ENCODE measurements at regions not wholly inside any gene's neighbourhood (a gene's known extent, or its start where the extent isn't known, plus 50 kb on each side); places are given as distances from the start of the nearest gene placed in this dataset.

DNA sequence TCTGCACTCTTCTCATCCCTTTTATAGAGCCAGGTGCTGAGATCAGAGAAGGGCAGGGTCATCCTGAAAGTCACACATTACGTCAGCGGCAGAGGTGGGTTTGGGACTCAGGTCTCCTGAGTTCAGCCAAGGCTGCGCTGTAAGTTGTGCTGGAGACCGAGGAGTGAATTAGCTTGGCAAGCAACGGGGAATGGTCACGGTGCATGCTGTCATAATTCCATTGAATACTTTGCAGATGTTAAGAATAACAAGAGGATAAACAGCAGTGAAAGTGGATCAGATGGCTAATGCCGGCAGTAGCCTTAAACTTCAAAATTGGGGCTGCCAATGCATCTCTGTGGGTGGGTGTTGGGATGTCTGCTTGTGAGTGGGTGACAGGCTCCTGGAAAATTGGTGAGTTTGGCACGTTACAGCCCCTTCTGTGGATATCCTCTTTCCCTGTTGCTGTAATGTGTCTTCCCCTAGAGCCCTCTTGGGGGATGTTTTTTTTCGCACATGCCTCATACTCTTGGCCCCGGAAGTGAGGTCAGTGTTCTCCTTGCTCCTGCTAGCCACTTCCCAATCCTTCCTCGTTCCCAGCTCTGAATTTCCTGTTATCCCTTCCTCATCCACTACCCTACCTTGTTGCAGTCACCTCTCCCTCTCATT lies 287.1 kb upstream of the SRRM4 start:
- DNase-seq (ENCODE audit: low read depth in 2 of 2): no peak

DNA sequence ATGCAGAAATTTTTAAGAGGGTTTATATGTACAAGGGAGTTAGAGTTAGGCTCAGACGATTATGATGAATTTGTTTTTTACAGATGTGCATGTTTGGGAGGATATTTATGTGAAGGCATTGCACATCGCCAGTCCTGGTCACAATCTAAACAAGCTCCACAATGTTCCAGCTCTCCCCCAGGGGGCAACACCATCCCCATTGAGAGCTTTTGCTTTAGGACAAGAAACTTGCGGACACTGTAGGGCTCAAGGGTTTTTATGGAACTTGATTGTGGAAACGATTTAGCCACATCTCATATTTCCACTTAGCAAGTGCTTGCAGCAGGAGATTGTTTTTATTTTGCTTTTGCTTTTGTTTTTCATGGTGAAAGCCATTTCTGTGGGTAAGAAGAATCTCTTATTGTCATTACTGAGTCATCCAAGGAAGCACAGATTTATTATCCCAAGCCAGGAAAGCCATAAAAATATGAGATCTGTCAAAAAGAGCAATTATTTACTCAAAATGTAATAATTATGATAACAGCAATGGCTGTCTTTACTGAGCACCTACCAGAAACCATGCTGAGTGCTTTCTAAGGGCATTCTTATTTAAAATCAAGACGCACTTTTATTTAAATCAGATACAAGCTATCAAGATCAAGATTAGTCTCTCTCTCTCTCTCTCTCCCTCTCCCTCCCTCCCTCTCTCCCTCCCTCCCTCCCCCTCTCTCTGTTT lies 276.7 kb upstream of the SRRM4 start:
- DNase-seq (ENCODE audit: low read depth in 2 of 2): no peak

DNA sequence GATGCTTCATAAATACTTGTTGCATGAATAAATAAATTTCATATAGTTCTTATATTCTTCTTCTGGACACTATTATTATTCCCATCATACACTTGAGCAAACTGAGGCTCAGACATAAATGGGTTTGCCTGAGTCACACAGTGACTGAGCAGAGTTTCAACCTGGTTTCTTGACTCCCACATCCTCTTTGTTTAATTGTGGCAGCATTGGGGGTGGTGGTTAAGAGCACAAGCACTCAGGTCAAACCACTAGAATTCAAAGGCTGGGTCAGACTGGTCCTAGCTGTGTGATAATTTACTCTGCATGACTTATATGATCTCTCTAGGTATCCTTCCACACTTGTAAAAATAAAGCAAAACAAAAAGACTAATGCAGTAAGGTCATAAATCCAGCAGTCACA lies 274.9 kb upstream of the SRRM4 start:
- no peak for DNase-seq (ENCODE audit: low read depth in 2 of 2)

DNA sequence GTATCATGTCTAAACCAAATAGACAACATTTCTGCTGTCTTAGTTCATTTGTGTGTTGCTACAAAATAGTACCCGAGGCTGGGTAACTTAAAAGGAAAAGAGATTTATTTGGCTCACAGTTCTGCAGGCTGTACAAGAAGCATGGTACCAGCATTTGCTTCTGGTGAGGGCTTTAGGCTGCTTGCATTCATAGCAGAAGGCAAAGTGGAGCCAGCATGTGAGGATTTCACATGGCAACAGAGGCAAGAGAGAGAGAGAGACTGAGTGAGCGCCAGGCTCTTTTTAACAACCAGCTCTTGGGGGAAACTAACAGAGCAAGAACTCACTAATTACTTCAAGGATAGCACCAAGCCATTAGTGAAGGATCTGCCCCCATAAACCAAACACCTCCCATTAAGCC lies 271.4 kb upstream of the SRRM4 start:
- DNase-seq (ENCODE audit: low read depth in 2 of 2): no peak

DNA sequence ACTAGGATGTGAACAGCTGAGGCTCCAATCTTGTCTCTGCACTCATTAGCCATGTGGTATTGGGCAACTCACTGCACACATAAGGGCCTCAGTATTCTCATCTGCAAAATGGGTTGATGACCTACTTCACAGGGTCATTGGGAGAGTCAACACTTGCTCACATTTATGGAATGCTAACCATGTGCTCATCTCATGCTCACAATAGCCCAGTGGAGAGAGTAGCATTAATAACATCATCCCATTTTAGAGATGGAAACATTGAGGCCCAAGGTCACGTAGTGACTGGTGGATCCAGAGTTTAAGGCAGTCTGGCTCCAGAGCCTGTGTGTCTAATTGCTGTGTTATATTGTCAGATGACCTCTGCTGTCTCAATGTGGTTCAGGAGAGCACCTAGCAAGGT lies 270.2 kb upstream of the SRRM4 start:
- no peak for DNase-seq (ENCODE audit: low read depth in 2 of 2)

DNA sequence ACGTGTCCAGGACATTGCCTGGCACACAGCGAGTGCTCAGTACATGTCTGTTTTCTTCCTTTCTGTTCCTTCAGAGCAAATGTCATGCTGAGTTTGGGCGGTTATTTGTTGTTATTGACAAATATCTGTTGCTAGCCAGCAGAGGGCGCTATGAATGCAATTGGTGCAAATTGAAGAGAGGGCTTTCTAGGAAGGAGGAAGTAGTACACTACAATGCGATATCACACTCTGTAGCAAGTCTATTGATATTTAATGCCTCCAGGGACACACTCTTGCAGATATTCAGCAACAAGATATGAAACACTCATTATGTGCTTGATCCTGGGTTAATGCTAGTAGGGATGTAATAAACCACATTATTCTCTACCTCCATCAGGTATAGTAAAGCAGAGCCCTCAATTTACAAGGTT lies 267.3 kb upstream of the SRRM4 start:
- no peak for DNase-seq (ENCODE audit: low read depth in 2 of 2)

DNA sequence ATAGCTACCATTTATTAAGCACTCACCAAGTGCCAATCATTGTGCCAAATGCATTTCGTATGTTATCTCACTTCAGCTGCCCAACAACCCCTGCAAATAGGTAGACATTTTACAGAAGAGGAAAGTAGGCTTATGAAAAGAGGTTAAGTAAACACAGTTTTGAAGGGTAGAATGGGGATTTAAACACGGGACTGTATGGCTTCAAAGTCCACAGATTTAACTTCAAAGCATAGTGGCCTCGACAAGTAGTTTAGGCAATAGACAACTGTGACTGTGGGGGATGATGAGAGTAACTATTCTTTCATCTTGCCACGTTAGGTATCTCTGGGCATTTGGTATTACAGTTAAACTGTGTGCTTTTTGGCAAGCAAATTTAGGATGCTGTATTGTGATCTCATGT lies 266.8 kb upstream of the SRRM4 start:
- DNase-seq (ENCODE audit: low read depth in 2 of 2): no peak

DNA sequence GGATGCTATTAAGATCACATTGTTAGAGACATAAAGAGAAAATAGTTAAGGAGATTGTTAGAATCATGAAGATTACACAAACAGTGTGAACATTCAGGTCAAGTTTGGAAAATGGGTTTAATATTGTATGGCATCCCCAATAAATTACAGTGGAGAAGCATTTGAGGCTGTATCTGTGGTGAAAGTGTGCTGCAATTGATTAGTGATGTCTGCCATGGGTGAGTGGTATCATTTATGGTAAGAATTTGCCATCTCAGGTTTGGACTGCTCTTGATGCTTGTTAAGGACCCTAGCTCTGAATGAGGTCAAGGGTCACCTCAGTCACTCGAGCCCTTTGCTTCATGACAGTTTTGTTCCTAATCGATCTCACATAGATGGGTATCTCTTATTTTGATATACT lies 265.7 kb upstream of the SRRM4 start:
- DNase-seq (ENCODE audit: low read depth in 2 of 2): no peak

DNA sequence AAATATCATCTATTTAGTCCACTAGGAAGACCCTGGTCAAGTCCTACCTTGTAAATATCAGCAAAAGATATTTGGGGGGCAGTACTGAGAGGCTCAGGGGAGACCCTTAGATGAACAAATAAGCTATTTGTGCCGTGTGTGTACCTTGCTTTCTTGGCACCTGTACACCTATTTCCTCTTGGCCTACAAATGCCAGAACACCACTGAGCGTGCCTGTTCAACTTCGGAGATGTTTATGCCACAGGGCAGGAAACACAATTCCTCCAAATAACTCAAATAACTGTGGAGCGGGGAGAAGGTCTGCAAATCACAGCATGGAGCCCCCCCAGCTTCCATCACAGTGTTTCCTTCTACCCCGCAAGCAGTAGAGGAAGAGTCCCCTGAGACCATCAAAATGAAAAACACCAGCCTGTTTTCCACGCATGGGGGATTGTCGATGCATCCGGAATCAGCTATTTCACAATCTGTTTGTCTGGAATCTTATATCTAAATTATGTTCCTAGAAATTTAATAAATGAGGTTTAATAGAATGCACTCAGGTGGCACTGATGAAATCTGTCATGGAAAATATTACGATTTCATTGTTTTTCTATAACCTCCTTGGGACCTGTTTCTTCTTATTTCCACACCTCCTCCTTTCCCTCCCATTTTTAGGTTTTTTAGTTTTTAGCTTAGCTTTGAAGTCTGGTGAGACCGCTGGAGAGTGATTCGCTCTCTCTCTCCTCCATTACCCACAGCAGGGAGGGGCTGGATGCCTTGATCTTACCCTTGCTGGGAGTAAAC lies 254.0 kb upstream of the SRRM4 start:
- no peak for DNase-seq (ENCODE audit: low read depth in 2 of 2)

DNA sequence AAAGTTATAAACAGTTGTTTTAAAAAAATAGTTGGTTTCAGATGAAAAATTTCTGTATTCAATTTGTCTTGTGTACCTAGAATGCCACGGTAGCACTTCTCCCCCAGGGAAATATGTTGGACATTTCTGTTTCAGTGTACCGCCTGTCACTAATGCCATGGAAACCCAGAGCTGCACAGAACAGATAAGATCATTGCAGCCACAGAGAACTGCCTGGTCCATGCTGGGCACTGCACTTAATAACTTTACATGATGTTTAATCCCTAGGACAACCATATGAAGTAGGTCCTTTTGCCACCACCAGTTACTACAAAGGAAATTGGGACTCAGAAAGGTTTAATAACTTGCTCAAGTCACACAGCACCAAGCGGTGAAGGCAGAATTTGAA lies 253.4 kb upstream of the SRRM4 start:
- no peak for DNase-seq (ENCODE audit: low read depth in 2 of 2)

DNA sequence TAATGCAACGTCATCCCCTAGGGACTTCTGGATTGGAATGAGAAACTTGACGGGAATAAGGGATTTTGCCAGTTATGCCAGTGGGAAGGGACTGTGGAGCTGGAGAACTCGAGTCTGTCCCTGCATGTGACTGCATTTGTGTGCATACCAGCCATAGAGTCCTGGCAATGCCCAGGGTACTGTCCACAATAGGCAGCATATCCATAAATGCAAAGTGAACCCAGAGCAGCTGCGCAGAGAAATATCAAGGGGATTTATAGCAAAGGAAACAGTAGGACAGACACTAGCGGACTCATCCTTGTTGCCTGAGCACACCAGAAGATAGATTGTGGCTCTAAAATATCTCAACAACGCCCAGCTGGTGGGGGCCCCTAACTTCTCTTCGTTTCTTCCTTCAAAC lies 247.1 kb upstream of the SRRM4 start:
- no peak for DNase-seq (ENCODE audit: low read depth in 2 of 2)

DNA sequence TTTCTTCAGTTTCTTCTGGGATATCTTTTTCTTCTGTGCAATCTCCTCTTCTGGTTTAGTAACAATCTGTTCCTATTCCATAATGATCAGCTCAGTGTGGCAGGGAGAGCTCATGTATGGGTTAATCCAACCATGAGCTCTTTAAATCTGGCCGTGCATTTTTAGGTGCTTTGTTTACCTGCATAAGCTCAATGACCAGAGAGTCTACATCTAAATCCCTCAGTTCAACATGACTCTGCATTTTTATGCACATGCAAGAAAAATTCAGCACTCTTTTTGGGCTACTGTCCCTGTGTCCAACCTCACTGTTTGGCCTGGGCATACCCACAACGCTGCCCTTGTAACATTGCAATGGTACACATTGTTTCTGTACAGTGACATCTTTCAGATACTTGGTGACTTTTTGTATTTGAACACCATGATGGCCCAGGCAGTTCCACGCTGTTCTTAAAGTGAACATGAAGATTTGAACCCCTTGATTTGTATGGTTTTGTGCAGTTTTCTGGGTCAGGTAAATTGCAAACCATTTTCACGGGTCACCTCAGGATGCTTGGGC lies 243.3 kb upstream of the SRRM4 start:
- no peak for DNase-seq (ENCODE audit: low read depth in 2 of 2)

DNA sequence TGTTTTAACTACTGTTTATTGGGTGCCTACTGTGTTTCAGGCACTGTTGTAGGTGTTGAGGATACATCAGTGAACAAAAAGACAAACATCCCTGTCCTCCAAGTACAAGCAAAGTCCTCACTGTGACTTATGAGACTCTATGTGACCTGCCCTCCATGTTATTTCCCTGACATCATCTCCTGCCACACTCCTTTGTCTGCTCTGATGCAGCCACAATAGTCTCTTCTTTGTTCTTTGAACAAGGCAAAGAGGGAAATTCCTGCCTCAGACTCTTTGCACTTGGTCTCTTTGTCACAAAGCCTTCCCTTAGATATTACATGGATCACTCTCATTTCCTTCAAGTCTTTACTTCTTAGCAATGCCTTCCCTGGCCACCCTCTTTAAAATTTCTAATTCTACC lies 240.1 kb upstream of the SRRM4 start:
- DNase-seq (ENCODE audit: low read depth in 2 of 2): no peak

DNA sequence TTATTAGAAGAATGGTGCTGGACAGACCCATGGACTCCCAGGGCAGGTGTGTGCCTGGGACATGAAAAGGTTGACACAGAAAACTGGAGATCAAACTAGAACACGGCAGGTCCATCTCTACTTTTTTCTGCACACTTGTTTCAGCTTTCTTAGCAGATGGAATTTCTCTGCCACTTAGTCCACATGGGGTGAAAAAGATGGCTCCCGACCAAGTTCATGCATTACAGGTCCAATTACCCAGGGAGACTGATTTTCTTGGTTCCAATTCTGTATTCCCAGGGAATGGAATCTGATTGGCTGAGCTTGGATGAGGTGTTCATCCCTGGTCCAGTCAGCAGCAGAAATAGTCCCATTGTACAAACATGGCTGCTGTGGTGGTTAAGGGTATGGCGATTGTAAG lies 238.9 kb upstream of the SRRM4 start:
- DNase-seq (ENCODE audit: low read depth in 2 of 2): no peak

DNA sequence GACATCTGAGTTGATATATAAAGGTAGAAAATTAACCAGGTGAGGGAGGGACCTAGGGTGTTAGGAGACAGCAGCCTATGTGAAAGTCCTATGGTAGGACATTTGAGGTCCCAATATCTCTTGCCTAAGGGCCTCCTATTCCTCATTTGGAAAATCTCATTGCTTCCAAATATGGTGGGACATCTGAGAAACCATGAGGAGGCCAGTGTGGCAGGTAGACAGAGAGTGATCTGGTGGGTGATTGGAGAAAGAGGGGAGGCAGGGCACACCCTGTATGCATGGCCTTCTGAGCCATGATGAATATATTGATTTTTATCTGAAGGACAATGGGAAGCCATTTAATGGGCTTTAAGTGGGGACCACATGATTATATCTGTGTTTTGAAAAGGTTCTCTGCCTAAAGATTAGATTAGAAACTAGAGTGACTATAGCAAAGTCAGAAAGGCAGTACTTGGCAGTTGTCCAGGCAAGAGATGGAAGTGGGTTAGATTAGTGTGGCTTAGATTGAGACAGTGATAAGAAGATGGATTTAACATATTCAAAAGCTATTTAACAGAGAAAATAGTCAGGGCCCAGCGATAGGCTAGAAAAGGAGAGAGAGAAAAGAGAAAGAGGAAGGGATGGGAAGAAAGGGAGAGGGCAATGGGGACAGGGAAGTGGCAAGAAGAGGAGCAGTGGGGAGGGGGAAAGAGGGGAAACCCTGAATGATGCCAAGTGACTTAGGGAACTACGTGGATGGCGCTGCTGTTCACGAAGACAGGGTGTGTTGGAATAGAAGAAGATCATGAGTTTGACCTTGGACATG lies 237.2 kb upstream of the SRRM4 start:
- no peak for DNase-seq (ENCODE audit: low read depth in 2 of 2)

DNA sequence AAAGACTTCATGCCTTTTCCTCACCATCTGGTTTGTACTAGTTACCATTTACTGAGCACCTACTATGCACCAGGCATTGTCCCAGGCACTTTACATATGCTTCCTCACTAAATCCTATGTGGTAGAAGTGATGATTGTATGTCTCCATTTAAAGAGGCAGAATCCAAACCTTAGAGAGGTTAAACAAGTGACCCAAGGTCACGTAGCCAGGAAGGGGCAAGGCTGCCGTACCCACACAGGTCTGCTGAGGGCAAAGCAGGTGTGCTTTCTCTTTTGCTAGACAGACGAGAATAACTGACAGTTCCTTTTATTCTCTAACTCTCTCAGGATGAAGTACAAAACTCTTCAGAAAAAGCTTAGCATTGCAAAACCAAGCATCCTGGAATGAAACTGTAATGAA lies 235.2 kb upstream of the SRRM4 start:
- DNase-seq (ENCODE audit: low read depth in 2 of 2): no peak

DNA sequence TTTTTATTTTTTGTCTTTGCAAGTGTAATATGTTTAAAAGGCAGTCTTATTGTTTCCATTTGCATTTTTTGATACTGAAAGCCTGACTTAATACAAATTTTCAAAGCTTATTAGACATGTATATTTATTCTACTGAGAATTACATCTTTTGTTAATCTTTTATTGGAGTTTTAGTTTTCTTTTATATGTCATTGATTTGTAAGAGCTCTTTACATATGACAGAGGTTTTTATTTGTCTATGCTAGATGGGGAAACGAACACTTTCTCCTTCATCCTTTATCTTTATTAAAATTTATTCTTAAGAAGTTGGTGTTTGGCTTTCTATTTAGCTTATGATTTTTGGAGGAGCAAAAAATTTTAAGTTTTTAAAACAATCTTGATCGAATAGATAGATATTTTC lies 234.4 kb upstream of the SRRM4 start:
- DNase-seq (ENCODE audit: low read depth in 2 of 2): no peak

DNA sequence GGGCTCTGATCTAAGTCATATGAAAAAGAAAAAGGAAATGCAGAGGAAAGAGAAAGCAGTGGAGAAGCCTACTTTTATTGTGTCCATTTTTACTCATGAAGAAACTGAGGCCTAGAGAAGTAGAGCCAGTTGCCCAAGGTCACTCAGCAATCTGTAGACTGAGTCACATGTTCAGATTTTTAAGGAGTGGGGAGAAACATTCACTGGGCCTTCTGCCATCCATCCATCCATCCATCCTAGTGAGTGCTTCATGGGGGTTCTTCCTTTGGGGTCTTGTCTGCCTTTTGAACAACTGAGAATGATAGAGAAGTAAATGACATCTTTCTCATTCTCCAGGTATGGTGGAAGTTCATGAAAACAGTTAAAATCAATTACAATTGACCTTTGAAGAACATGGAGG lies 233.6 kb upstream of the SRRM4 start:
- DNase-seq (ENCODE audit: low read depth in 2 of 2): no peak

DNA sequence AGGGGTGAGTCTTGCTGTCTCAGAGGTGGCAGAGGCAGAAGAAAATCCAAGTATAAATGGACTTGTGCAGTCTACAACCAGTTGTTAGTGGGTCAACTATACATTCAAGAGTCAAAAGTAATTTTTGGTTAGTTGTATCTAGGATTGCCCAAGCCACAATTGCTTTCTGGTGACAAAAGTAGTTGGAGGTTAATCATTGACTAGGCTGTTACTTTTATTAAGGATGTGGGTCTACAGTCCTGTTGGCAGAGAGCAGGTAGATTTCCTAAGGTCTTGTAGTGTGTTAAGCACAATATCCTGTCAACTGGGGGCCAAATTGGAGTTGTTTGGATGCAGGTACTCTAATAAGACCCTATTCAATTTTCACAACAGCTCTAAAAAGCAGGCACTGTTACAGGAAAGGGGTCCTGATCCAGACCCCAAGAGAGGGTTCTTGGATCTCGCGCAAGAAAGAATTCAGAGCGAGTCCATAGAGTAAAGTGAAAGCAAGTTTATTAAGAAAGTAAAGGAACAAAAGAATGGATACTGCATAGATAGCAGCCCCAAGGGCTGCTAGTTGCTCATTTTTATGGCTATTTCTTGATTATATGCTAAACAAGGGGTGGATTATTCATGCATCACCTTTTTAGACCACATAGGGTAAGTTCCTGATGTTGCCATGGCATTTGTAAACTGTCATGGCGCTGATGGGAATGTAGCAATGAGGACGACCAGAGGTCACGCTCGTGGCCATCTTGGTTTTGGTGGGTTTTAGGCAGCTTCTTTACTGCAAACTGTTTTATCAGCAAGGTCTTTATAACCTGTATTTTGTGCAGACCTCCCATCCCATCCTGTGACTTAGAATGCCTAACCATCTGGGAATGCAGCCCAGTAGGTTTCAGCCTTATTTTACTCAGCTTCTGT lies 232.6 kb upstream of the SRRM4 start:
- DNase-seq (ENCODE audit: low read depth in 2 of 2): no peak

DNA sequence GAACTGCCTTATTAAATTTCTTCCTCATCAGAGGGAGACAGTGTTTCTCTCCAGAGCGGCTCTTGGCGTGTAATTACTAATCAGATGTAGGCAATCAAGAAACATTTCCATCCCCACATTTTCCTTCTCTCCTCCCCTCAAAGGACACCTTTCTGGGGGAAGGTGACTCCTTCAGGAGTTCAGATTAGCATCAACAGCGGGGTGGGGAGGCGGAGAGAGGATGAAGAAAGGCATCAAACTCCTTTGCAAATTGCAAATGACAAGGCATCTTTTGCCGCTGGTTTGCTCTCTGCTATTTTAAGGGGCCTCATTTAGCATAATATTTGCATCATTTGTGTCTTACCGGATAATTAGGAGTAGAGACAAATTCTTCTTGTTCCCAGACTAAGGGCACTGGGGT lies 231.7 kb upstream of the SRRM4 start:
- no peak for DNase-seq (ENCODE audit: low read depth in 2 of 2)

DNA sequence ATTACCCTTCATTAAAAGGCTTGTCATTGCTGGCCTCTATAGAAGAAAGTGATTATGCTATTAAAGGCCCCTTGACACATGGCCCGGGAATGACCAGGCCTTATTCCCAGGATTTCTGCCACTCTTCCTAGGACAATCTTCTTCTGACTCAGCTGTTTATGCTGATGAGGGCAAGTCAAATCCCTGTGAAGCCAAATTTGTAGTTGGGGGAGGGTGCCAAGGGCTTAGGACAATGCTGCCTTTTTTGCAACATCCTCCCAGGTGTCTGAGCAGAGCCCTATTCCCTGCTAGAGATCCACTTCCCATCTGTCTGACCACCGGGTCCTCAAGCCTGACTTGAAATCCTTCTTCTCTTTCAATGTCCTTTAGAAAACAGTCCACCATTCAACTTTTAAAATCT lies 230.7 kb upstream of the SRRM4 start:
- no peak for DNase-seq (ENCODE audit: low read depth in 2 of 2)

Data from dermis microvascular lymphatic vessel endothelial cell (primary cell).